Endothelial cell (in vitro differentiated cells): ENCODE measurements at regions not wholly inside any gene's neighbourhood (a gene's known extent, or its start where the extent isn't known, plus 50 kb on each side); places are given as distances from the start of the nearest gene placed in this dataset.
"Not testable (repeated sequence)": the region's sequence is repeated elsewhere in the genome, so short reads cannot be mapped to it uniquely, and the experiment has no call there.

Experiments used
- DNase-seq: peaks from one replicate; pipeline ENCODE4 v3.0.0; 2021; ENCODE audit warnings: low spot score
- H3K27ac Mint-ChIP-seq: one replicate; pipeline ENCODE4 v1.8.0; 2021; ENCODE audit warnings: mixed read lengths, inconsistent platforms; ENCODE audit not compliant: unreplicated experiment
- H3K27me3 Mint-ChIP-seq: one replicate; pipeline ENCODE4 v1.8.0; 2021; ENCODE audit warnings: mild to moderate bottlenecking, moderate library complexity, mixed read lengths, inconsistent platforms; ENCODE audit not compliant: unreplicated experiment
- H3K36me3 Mint-ChIP-seq: one replicate; pipeline ENCODE4 v1.8.0; 2021; ENCODE audit warnings: mild to moderate bottlenecking, low read depth, mixed read lengths, inconsistent platforms; ENCODE audit not compliant: unreplicated experiment
- H3K4me1 Mint-ChIP-seq: one replicate; pipeline ENCODE4 v1.8.0; 2021; ENCODE audit warnings: mild to moderate bottlenecking, mixed read lengths, inconsistent platforms; ENCODE audit not compliant: unreplicated experiment
- H3K4me3 Mint-ChIP-seq: one replicate; pipeline ENCODE4 v1.8.0; 2021; ENCODE audit warnings: mild to moderate bottlenecking, mixed read lengths, inconsistent platforms; ENCODE audit not compliant: unreplicated experiment
- H3K9me3 Mint-ChIP-seq: one replicate; pipeline ENCODE4 v1.8.0; 2021; ENCODE audit warnings: mixed read lengths, inconsistent platforms; ENCODE audit not compliant: unreplicated experiment
- CTCF ChIP-seq: fragments of 200-600 bp; sonication (generic); IDR thresholded peaks from one replicate; pipeline ENCODE4 v1.5.0; 2021; ENCODE audit warnings: antibody characterized with exemption; ENCODE audit not compliant: unreplicated experiment

GRCh38 chr5:57082441-57083067 lies 91.3 kb upstream of the GPBP1 start:
- Mint-ChIP-seq H3K4me1 (no peaks in the 10 kb centered on the region), H3K4me3 (no peak overlapping the region), H3K9me3 (no peaks in the 10 kb centered on the region), H3K27ac (no peak overlapping the region), H3K27me3 (no peaks in the 10 kb centered on the region), H3K36me3 (no peaks in the 10 kb centered on the region)
- peak; percentile 16 for TF ChIP-seq CTCF
- DNase-seq: no peak

- TF ChIP-seq CTCF: no peak
- Mint-ChIP-seq H3K27ac (no peak overlapping the region), H3K27me3 (no peaks in the 10 kb centered on the region), H3K9me3 (no peaks in the 10 kb centered on the region), H3K4me1 (no peaks in the 10 kb centered on the region), H3K36me3 (no peaks in the 10 kb centered on the region), H3K4me3 (no peak overlapping the region)
- DNase-seq: no peak
These were observed 88.4 kb upstream of the GPBP1 start for GRCh38 chr5:57085306-57086081.

- not testable (repeated sequence) for H3K36me3 Mint-ChIP-seq, H3K27ac Mint-ChIP-seq, DNase-seq, H3K4me1 Mint-ChIP-seq, H3K9me3 Mint-ChIP-seq, H3K4me3 Mint-ChIP-seq, H3K27me3 Mint-ChIP-seq
These were observed 85.9 kb upstream of the GPBP1 start for GRCh38 chr5:57087947-57088346.

DNA sequence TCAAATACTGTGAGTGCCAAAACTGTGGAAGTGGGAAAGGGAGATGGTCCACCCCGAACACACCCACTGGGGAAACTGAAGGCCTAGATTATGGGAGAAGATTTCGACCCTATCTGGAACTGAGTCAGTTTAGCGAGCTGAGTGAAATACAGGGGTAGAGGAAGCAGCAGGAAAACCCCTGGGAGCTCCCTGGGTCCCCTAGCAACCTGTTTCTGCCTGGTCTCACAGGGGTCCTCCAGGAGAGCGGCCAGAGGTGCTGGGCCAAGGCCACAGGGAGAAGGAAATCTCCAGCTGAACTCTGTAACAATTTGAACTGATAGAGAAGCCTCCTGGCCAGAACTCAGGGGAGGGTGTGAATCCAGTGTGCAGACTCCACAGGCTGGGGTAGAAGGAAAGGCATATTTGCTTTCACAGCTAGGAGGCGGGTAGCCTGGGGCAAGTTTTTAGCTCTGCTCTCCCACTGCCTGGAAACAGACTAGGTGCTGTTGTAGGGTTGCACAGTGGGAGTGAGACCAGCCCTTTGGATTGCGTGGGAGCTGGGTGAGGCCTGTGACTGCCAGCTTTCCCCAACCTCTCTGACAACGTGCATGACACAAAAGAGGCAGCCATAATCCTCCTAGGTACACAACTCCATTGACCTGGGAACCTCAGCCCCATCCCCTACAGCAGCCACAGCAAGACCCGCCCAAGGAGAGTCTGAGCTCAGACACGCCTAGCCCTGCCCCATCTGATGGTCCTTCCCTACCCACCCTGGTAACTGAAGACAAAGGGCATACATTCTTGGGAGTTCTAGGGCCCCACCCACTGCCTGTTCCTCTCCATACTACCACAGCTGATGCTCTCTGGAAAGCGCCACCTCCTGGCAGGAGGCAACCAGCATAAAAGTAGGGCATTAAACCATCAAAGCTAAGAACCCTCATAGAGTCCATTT lies 78.8 kb upstream of the GPBP1 start:
- Mint-ChIP-seq H3K9me3 (peaks cover 8% of the 10 kb centered on the region), H3K4me1 (no peaks in the 10 kb centered on the region), H3K27ac (no peak overlapping the region), H3K27me3 (no peaks in the 10 kb centered on the region), H3K36me3 (peaks cover 5% of the 10 kb centered on the region), H3K4me3 (no peak overlapping the region)
- DNase-seq: peak; percentile 14
- no peak for TF ChIP-seq CTCF

- DNase-seq: no peak
- no peak overlapping the region for H3K4me3 Mint-ChIP-seq
- peaks cover 8% of the 10 kb centered on the region for H3K9me3 Mint-ChIP-seq
These were observed 76.3 kb upstream of the GPBP1 start for GRCh38 chr5:57097526-57097925.

More at GRCh38 chr5:57097526-57097925, 76.3 kb upstream of the GPBP1 start:
- Mint-ChIP-seq H3K4me1 (no peaks in the 10 kb centered on the region), H3K36me3 (peaks cover 5% of the 10 kb centered on the region), H3K27ac (no peak overlapping the region), H3K27me3 (peaks cover 3% of the 10 kb centered on the region)
- no peak for TF ChIP-seq CTCF
